Neural crest cell (in vitro differentiated cells): ENCODE measurements at regions not wholly inside any gene's neighbourhood (a gene's known extent, or its start where the extent isn't known, plus 50 kb on each side); places are given as distances from the start of the nearest gene placed in this dataset.
A peak's percentile ranks its signal among the peaks of the same experiment; 100 is the strongest.
"Not testable (repeated sequence)": the region's sequence is repeated elsewhere in the genome, so short reads cannot be mapped to it uniquely, and the experiment has no call there.

Experiments used
- DNase-seq: peaks from one replicate; pipeline ENCODE4 v3.0.0; 2021; ENCODE audit warnings: low read depth, mixed read lengths, low spot score
- H3K27ac Mint-ChIP-seq: one replicate; pipeline ENCODE4 v1.8.0; 2021; ENCODE audit warnings: mild to moderate bottlenecking, mixed read lengths; ENCODE audit not compliant: unreplicated experiment
- H3K27me3 Mint-ChIP-seq: 2 replicates; pipeline ENCODE4 v1.8.0; 2021; ENCODE audit warnings: low read depth, mild to moderate bottlenecking, mixed read lengths
- H3K36me3 Mint-ChIP-seq: 2 replicates; pipeline ENCODE4 v1.8.0; 2021; ENCODE audit warnings: low read depth, mild to moderate bottlenecking, mixed read lengths
- H3K4me1 Mint-ChIP-seq: 2 replicates; pipeline ENCODE4 v1.8.0; 2021; ENCODE audit warnings: mixed read lengths
- H3K4me3 Mint-ChIP-seq: one replicate; pipeline ENCODE4 v1.8.0; 2021; ENCODE audit warnings: mild to moderate bottlenecking, mixed read lengths
- H3K9me3 Mint-ChIP-seq: 2 replicates; pipeline ENCODE4 v1.8.0; 2021; ENCODE audit warnings: mixed read lengths

GRCh38 chrX:92430574-92430973, 651.4 kb downstream of the PCDH11X start:
- DNase-seq, H3K27ac Mint-ChIP-seq, H3K9me3 Mint-ChIP-seq, H3K4me3 Mint-ChIP-seq, H3K36me3 Mint-ChIP-seq, H3K27me3 Mint-ChIP-seq, H3K4me1 Mint-ChIP-seq: not testable (repeated sequence)

DNA sequence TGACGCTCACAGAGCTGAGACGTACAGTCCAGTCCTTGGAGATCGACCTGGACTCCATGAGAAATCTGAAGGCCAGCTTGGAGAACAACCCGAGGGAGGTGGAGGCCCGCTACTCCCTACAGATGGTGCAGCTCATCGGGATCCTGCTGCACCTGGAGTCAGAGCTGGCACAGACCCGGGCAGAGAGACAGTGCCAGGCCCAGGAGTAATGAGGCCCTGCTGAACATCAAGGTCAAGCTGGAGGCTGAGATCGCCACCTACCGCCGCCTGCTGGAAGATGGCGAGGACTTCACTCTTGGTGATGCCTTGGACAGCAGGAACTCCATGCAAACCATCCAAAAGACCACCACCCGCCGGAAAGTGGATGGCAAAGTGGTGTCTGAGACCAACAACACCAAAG, 681.4 kb downstream of the PCDH11X start:
- DNase-seq, H3K4me3 Mint-ChIP-seq, H3K27ac Mint-ChIP-seq, H3K4me1 Mint-ChIP-seq, H3K9me3 Mint-ChIP-seq, H3K27me3 Mint-ChIP-seq, H3K36me3 Mint-ChIP-seq: not testable (repeated sequence)

DNA sequence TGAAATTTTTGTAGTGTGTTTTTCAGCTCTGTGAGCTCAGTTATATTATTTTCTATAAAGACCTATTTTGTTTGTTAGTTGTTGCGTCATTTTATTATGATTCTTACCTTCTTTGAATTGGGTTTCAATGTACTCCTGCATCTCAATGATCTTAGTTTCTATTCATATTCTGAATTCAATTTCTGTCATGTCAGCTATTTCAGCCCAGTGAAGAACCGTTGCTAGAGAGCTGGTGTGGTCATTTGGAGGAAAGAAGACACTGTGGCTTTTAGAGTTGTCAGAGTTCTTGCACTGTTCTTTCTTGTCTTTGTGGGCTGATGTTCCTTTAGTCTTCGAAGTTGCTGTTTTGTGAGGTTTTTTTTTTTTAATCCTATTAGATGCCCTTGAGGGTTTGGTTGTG, 701.0 kb downstream of the PCDH11X start:
- not testable (repeated sequence) for DNase-seq, H3K4me3 Mint-ChIP-seq, H3K9me3 Mint-ChIP-seq, H3K4me1 Mint-ChIP-seq, H3K27ac Mint-ChIP-seq, H3K36me3 Mint-ChIP-seq, H3K27me3 Mint-ChIP-seq

GRCh38 chrX:92485487-92485886, 706.3 kb downstream of the PCDH11X start:
- not testable (repeated sequence) for H3K27me3 Mint-ChIP-seq, H3K27ac Mint-ChIP-seq, H3K4me3 Mint-ChIP-seq, H3K4me1 Mint-ChIP-seq, H3K9me3 Mint-ChIP-seq, H3K36me3 Mint-ChIP-seq, DNase-seq

DNA sequence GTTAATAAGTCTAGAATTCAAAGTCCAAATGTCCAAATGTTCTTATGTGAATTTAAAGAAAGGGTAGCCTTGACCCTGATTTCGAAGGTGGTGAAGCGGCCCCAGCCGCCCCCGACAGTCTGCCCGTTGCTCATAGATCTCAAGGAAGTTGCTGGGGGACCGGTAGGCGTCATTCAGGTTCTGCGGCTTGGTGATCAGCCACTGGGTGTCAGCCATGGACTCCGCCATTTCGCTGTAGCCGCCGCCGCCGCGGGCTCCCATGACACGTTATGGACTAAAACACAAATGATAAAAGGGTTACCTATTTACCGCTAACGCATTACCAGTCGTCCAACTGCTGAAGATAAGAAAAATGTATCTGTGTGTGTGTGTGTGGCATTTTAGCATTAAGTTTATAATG, 736.1 kb downstream of the PCDH11X start:
- not testable (repeated sequence) for H3K9me3 Mint-ChIP-seq, H3K4me1 Mint-ChIP-seq, DNase-seq, H3K4me3 Mint-ChIP-seq, H3K36me3 Mint-ChIP-seq, H3K27ac Mint-ChIP-seq, H3K27me3 Mint-ChIP-seq

DNA sequence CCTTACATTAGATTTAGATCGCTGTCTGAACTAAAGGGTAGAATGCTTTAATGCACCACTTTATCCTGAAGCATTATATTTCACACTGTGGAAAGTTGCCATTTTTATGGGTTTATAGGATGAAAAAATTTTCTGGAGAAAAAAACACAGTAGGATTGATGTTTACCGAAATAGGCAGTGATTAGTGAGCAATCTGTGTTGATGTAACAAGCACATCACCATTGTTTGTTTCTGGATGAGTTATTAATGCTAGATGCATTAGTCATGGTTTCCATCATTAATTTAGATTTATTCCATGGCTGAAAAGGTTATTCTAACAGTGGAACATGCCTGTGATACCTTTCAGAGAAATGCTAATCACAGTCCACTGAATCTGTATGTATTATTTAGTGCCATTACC, 749.8 kb downstream of the PCDH11X start:
- not testable (repeated sequence) for H3K4me3 Mint-ChIP-seq, DNase-seq, H3K27ac Mint-ChIP-seq, H3K36me3 Mint-ChIP-seq, H3K27me3 Mint-ChIP-seq, H3K9me3 Mint-ChIP-seq, H3K4me1 Mint-ChIP-seq

DNA sequence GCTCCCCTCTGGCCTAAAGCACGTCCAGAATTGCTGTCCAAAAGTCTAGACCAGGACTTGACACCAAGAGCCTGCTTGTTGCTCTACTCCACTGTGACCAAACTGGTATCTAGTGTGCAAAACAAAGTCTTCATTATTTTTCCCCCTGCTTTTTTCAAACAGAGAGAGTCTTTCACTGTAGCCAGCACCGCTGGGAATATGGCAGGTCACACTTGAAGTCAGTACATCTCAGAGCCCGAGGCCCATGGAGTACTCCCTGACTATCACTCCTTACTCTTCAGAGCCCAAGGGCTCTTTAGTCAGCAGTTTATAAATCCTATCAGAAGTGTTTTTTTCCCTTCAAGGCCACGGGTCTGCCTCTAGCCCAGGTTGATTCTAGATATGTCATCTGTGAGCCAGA, 761.3 kb downstream of the PCDH11X start:
- H3K9me3 Mint-ChIP-seq, H3K4me1 Mint-ChIP-seq, H3K36me3 Mint-ChIP-seq, H3K4me3 Mint-ChIP-seq, H3K27me3 Mint-ChIP-seq, DNase-seq: not testable (repeated sequence)
- H3K27ac Mint-ChIP-seq, result peak overlapping the region; percentile 35

- H3K9me3 Mint-ChIP-seq, result not testable (repeated sequence)
These were observed 779.1 kb downstream of the PCDH11X start for GRCh38 chrX:92558323-92558722.

GRCh38 chrX:92558796-92559195, 779.6 kb downstream of the PCDH11X start:
- H3K4me3 Mint-ChIP-seq, H3K36me3 Mint-ChIP-seq, DNase-seq, H3K27ac Mint-ChIP-seq, H3K27me3 Mint-ChIP-seq, H3K9me3 Mint-ChIP-seq, H3K4me1 Mint-ChIP-seq: not testable (repeated sequence)

More at GRCh38 chrX:92558323-92558722, 779.1 kb downstream of the PCDH11X start:
- H3K4me1 Mint-ChIP-seq, H3K4me3 Mint-ChIP-seq, H3K27me3 Mint-ChIP-seq, DNase-seq, H3K27ac Mint-ChIP-seq, H3K36me3 Mint-ChIP-seq: not testable (repeated sequence)

DNA sequence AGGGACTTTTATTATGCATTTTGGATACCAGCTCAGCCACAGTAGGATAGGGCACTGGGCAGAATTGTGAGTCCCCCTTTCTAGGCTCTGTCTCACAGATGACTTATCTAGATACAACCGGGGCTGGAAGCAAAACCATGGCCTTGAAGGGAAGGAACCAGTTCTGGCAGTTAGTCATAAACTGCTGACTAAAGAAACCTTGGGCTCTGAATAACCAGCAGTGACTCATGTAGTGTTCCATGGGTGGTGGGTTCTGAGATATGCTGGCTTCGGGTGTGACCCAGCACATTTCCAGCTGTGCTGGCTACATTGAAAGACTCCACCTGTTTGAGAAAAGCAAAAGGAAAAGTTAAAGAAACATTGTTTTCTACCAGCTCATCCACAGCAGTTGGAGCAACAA, 780.9 kb downstream of the PCDH11X start:
- not testable (repeated sequence) for H3K4me1 Mint-ChIP-seq, DNase-seq, H3K9me3 Mint-ChIP-seq, H3K27ac Mint-ChIP-seq, H3K4me3 Mint-ChIP-seq, H3K27me3 Mint-ChIP-seq, H3K36me3 Mint-ChIP-seq

DNA sequence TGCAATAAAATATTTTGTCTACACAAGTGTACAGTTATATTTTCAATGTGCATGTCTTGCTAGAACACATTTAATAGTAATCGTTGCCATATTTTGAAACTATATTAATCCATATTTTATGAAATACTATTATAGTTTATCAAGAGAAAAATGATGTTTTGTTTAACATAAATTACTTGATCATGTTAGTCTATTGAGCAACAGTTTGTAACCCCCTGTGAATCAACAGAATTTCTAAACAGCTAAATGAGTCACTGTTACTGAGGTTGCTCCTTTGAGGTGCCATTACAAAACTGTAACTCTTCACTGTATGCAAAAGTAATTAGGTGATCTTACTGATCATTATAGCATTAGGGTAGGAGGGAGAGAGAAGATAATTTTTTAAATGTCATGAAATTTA, 791.0 kb downstream of the PCDH11X start:
- not testable (repeated sequence) for H3K4me1 Mint-ChIP-seq, H3K27me3 Mint-ChIP-seq, H3K9me3 Mint-ChIP-seq, H3K27ac Mint-ChIP-seq, H3K4me3 Mint-ChIP-seq, DNase-seq, H3K36me3 Mint-ChIP-seq

- DNase-seq, H3K4me1 Mint-ChIP-seq, H3K36me3 Mint-ChIP-seq, H3K27me3 Mint-ChIP-seq, H3K9me3 Mint-ChIP-seq, H3K4me3 Mint-ChIP-seq, H3K27ac Mint-ChIP-seq: not testable (repeated sequence)
These were observed 807.5 kb downstream of the PCDH11X start for GRCh38 chrX:92586643-92587042.

- not testable (repeated sequence) for DNase-seq, H3K9me3 Mint-ChIP-seq, H3K36me3 Mint-ChIP-seq, H3K27me3 Mint-ChIP-seq, H3K4me1 Mint-ChIP-seq, H3K4me3 Mint-ChIP-seq, H3K27ac Mint-ChIP-seq
These were observed 810.5 kb downstream of the PCDH11X start for GRCh38 chrX:92589676-92590075.

DNA sequence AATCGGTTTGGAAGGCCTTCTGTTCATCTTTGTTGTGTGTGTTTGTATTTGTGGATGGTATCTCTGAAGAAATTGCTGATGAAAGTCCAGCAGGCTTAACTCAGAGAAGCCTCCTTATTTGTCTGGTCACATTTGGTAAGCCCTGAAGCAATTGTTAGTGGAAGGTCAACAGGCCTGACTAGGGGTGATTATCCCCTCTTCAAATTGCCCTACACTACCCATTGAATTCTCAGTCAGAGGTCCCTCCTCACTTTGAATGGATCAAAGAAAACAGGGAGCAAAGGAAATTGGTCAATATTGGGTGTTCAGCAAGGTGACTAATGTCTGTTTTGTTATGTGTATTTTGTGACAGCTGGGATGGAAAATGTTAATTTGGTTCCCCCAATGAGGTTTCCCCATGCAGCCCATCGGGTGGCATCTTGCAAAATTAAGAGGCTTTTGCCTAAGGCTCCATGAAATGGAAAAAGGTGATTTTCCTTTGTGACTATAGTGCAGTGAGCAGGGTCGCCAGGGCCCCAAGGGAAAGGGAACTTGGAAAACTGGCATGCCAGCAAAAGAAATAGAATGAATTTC, 811.6 kb downstream of the PCDH11X start:
- not testable (repeated sequence) for DNase-seq, H3K27ac Mint-ChIP-seq, H3K9me3 Mint-ChIP-seq, H3K4me3 Mint-ChIP-seq, H3K36me3 Mint-ChIP-seq, H3K4me1 Mint-ChIP-seq, H3K27me3 Mint-ChIP-seq

DNA sequence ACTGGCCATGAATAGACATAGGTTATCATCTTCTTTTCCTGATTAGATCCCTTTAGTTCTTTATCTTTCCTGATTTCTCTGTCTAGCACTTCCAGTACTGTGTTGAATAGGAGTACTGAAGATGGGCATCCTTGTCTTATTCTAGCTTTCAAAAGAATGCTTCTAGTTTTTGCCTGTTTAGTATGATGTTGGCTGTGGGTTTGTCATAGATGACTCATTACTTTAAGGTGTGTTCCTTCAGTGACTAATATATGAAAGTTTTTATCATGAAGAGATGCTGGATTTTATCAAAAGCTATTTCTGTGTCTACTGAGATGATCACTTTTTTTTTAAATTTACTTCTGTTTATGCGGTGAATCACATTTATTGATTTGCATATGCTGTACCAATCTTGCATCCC, 832.3 kb downstream of the PCDH11X start:
- H3K27ac Mint-ChIP-seq, H3K4me1 Mint-ChIP-seq: not testable (repeated sequence)

More for the DNA sequence above, 832.3 kb downstream of the PCDH11X start:
- H3K9me3 Mint-ChIP-seq, H3K27me3 Mint-ChIP-seq, H3K36me3 Mint-ChIP-seq, DNase-seq, H3K4me3 Mint-ChIP-seq: not testable (repeated sequence)
